ENCODE measurements at regions not wholly inside any gene's neighbourhood (a gene's known extent, or its start where the extent isn't known, plus 50 kb on each side); places are given as distances from the start of the nearest gene placed in this dataset.

DNA sequence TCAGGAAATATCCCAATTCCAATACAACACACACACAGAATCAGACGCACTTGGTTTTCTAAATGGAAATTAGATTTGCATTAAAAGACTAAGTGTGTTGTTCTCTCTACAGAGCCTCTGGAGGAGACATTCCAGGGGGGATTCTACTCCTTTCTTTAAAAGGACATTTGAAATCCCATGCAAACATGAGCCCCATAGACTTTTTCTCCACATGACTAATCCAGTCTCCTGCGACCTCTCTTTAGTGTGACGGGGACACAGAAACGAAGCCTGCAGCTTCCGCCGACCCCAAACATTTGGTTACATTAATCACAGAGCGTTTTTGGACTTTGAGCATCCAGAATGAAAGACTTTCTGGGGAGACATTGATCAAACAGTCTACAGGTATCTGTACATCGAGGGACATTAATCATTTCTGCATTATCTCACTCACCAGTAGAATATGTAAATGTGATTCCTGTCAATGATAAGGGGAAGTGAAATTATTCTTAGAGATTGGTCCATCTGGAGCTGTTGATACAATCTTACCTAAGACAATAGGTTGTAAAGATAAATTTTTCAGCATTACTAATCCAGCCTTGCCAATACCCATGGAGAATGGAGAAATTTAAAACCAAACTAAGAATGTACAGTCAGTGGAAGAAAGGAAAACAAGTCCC lies 103.4 kb upstream of the IRX3 start:
- DNase-seq = no peak
- intact Hi-C loops (cut with DNase I) = no loop called here
- Histone ChIP-seq H3K9me3 (ENCODE audit: control insufficient read depth in 2 of 3, insufficient read depth in 1 of 3, low read length in 3 of 3) (no peaks in the 10 kb centered on the region), H3K9ac (ENCODE audit: low read length in 3 of 3) (no peak overlapping the region), H3K27me3 (ENCODE audit: control insufficient read depth, insufficient read depth, low read length) (no peaks in the 10 kb centered on the region), H3K4me1 (ENCODE audit: control insufficient read depth in 2 of 3, insufficient read depth in 2 of 3, low read depth in 1 of 3, low read length in 3 of 3) (no peaks in the 10 kb centered on the region), H3K27ac (ENCODE audit: low read depth in 2 of 2, low read length in 2 of 2) (no peak overlapping the region), H3K4me3 (ENCODE audit: low read length in 3 of 3) (no peak overlapping the region), H3K36me3 (ENCODE audit: control insufficient read depth in 2 of 3, insufficient read depth in 3 of 3, low read length in 3 of 3) (no peaks in the 10 kb centered on the region)
- TF ChIP-seq, protein P1, sequence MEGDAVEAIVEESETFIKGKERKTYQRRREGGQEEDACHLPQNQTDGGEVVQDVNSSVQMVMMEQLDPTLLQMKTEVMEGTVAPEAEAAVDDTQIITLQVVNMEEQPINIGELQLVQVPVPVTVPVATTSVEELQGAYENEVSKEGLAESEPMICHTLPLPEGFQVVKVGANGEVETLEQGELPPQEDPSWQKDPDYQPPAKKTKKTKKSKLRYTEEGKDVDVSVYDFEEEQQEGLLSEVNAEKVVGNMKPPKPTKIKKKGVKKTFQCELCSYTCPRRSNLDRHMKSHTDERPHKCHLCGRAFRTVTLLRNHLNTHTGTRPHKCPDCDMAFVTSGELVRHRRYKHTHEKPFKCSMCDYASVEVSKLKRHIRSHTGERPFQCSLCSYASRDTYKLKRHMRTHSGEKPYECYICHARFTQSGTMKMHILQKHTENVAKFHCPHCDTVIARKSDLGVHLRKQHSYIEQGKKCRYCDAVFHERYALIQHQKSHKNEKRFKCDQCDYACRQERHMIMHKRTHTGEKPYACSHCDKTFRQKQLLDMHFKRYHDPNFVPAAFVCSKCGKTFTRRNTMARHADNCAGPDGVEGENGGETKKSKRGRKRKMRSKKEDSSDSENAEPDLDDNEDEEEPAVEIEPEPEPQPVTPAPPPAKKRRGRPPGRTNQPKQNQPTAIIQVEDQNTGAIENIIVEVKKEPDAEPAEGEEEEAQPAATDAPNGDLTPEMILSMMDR (IDR thresholded peaks at IDR 0.05; ENCODE audit: borderline replicate concordance, extremely low read depth, insufficient read depth) = no peak
- no peak for FAIRE-seq

DNA sequence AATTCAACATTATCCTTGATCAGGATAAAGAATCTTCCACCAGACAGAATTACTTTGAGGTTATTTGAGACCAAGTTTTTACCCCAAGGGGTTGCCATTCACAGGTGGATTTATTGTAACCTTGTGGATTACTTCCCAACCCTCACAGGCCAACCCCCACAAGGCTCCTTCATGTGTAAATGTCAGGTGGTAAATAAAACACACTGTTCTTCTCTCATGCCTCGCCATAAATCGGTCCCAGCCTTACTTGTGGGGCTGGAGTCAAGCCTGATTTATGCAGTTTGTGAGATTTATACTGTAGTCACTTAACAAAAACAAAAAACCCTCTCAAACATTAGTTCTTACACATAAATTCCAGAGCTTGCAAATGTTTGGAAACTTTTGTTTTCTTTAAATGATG lies 98.6 kb upstream of the IRX3 start:
- Histone ChIP-seq H3K36me3 (ENCODE audit: control insufficient read depth in 2 of 3, insufficient read depth in 3 of 3, low read length in 3 of 3) (no peaks in the 10 kb centered on the region), H3K4me3 (ENCODE audit: low read length in 3 of 3) (no peak overlapping the region), H3K4me1 (ENCODE audit: control insufficient read depth in 2 of 3, insufficient read depth in 2 of 3, low read depth in 1 of 3, low read length in 3 of 3) (no peaks in the 10 kb centered on the region), H3K27me3 (ENCODE audit: control insufficient read depth, insufficient read depth, low read length) (no peaks in the 10 kb centered on the region), H3K9me3 (ENCODE audit: control insufficient read depth in 2 of 3, insufficient read depth in 1 of 3, low read length in 3 of 3) (peaks cover 0 to 4% (median 4%) of the 10 kb centered on the region in 3 donors), H3K9ac (ENCODE audit: low read length in 3 of 3) (no peak overlapping the region), H3K27ac (ENCODE audit: low read depth in 2 of 2, low read length in 2 of 2) (no peak overlapping the region)
- DNase-seq (peak in 3 of 5 donors; percentile 62 to 84 (median 76)), FAIRE-seq (no peak)
- intact Hi-C loops (cut with DNase I) = no loop called here
- TF ChIP-seq, protein P1 (IDR thresholded peaks at IDR 0.05; ENCODE audit: borderline replicate concordance, extremely low read depth, insufficient read depth) = no peak

DNA sequence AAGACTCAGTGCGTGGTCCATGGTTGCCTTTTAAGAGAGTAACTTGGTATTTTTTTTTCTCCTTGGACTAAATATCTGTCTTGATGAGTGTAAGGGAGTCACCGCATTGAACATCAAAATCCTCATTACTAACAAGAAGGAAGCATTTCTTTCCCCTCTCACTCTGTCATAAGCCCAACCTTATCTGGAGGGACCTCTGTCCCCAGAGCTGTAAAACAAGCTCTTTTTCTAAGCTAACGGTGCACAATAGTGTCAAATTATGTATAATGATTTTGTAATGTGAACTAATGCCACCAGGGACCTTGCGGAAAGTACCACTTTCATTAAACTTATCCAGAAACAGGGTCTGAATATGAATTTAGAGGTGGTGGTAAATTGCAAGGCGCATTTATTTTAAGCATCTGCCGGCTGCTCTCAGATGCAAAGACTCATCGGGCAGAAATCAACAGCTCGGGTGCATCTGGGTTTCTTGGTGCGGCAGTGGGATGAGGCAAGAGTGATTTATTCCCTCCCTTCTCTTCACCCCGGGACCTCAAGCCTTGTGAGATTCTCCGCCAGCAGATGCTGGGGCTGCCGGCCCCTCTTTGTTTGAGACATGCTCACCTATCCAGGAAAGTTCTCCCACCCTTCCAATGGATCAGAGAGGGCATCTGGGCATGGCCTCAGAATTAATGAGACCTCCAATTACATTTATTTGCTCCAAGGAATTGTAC lies 95.2 kb upstream of the IRX3 start:
- intact Hi-C loops (cut with DNase I) = no loop called here
- no peak for FAIRE-seq

More for the DNA sequence above, 95.2 kb upstream of the IRX3 start:
- H3K4me3 ChIP-seq (ENCODE audit: low read length in 3 of 3) = no peak overlapping the region
- H3K9me3 ChIP-seq (ENCODE audit: control insufficient read depth in 2 of 3, insufficient read depth in 1 of 3, low read length in 3 of 3) = peaks cover 0 to 7% (median 4%) of the 10 kb centered on the region in 3 donors
- H3K27ac ChIP-seq (ENCODE audit: low read depth in 2 of 2, low read length in 2 of 2) = no peak overlapping the region
- peaks cover 0 to 2% (median 0%) of the 10 kb centered on the region in 3 donors for H3K4me1 ChIP-seq (ENCODE audit: control insufficient read depth in 2 of 3, insufficient read depth in 2 of 3, low read depth in 1 of 3, low read length in 3 of 3)
- H3K27me3 ChIP-seq (ENCODE audit: control insufficient read depth, insufficient read depth, low read length) = no peaks in the 10 kb centered on the region
- no peaks in the 10 kb centered on the region for H3K36me3 ChIP-seq (ENCODE audit: control insufficient read depth in 2 of 3, insufficient read depth in 3 of 3, low read length in 3 of 3)
- no peak overlapping the region for H3K9ac ChIP-seq (ENCODE audit: low read length in 3 of 3)
- TF ChIP-seq, protein P1 (IDR thresholded peaks at IDR 0.05; ENCODE audit: borderline replicate concordance, extremely low read depth, insufficient read depth) = no peak
- DNase-seq = no peak
